ENCODE measurements at regions not wholly inside any gene's neighbourhood (a gene's known extent, or its start where the extent isn't known, plus 50 kb on each side); places are given as distances from the start of the nearest gene placed in this dataset.
A peak's percentile ranks its signal among the peaks of the same experiment; 100 is the strongest.

DNA sequence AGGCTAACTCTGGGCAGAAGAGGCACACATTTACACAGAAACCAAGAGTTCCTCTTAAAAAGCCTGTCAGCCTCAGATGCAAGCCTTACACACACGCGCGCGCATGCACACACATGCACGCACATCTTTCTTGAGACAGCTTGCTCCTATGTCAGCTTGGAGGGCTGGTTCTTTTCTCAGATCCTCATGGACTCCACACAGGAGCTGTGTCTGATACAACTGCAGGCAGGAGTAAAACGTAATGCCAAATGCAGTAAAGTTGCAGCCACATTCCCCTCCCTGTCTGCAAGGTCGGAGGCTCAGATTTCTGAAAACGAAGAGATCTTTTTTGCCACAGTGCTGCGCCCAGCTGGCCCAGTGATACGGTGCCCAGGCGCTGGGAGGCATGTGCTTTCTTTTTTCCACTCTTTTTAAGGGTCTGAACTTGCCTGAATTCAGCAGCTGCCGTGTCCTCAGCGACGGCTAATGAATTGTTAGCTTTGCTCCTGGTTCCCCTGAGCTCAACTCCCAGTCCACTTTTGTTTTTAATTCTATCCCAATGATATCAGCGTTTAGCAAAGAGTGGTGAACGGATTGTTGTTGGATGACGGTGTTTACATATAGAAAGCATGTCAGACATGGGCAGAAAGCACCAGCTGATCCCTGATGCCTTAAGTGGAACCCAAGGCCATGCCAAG lies 72.9 kb upstream of the FOXN3 start:
- Histone ChIP-seq H3K36me3 (ENCODE audit: control insufficient read depth in 3 of 3, insufficient read depth in 2 of 3, low read depth in 1 of 3, low read length in 3 of 3) (peaks cover 0 to 7% (median 0%) of the 10 kb centered on the region in 3 donors), H3K9me3 (ENCODE audit: control insufficient read depth in 2 of 2, insufficient read depth in 1 of 2, low read depth in 1 of 2, low read length in 1 of 2) (no peaks in the 10 kb centered on the region), H3K4me3 (ENCODE audit: low read depth in 1 of 3, low read length in 3 of 3) (no peak overlapping the region), H3K27ac (ENCODE audit: low read depth in 1 of 3, low read length in 2 of 3) (no peak overlapping the region), H3K27me3 (ENCODE audit: control insufficient read depth in 3 of 3, insufficient read depth in 3 of 3, low read length in 3 of 3) (no peaks in the 10 kb centered on the region), H3K4me1 (ENCODE audit: control insufficient read depth in 3 of 3, insufficient read depth in 2 of 3, low read depth in 1 of 3, low read length in 2 of 3) (no peaks in the 10 kb centered on the region)
- no peak for FAIRE-seq
- no peak for DNase-seq
- 68 to 88% (median 81%) methylated on average over 17 of the region's 17 CpGs for WGBS, 3 donors

DNA sequence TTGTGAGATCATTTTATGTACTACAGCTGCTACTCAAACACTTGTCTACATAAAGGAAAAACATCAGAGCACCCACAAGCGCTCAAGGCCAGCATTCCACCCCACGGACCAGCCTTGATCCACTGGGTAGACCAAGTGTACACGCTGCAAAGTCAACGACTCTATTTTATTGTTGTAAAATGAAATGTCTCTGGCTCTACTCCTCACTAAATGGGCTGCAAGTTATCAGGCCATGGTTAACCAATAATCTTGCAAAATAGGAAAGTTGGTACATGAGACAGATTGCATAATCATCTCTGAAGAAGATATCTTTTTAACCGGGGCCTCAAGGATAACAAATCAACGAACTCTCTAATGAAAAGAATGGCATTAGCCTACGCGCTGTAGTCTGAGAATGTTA lies 69.9 kb upstream of the FOXN3 start:
- Histone ChIP-seq H3K27me3 (ENCODE audit: control insufficient read depth in 3 of 3, insufficient read depth in 3 of 3, low read length in 3 of 3) (no peaks in the 10 kb centered on the region), H3K4me3 (ENCODE audit: low read depth in 1 of 3, low read length in 3 of 3) (no peak overlapping the region), H3K27ac (ENCODE audit: low read depth in 1 of 3, low read length in 2 of 3) (no peak overlapping the region), H3K4me1 (ENCODE audit: control insufficient read depth in 3 of 3, insufficient read depth in 2 of 3, low read depth in 1 of 3, low read length in 2 of 3) (no peaks in the 10 kb centered on the region), H3K9me3 (ENCODE audit: control insufficient read depth in 2 of 2, insufficient read depth in 1 of 2, low read depth in 1 of 2, low read length in 1 of 2) (no peaks in the 10 kb centered on the region), H3K36me3 (ENCODE audit: control insufficient read depth in 3 of 3, insufficient read depth in 2 of 3, low read depth in 1 of 3, low read length in 3 of 3) (peaks cover 0 to 12% (median 0%) of the 10 kb centered on the region in 3 donors)
- no peak for FAIRE-seq
- DNase-seq: peak in 1 of 2 donors; percentile 34
- WGBS, 3 donors: 81 to 84% (median 81%) methylated on average over 8 of the region's 8 CpGs

DNA sequence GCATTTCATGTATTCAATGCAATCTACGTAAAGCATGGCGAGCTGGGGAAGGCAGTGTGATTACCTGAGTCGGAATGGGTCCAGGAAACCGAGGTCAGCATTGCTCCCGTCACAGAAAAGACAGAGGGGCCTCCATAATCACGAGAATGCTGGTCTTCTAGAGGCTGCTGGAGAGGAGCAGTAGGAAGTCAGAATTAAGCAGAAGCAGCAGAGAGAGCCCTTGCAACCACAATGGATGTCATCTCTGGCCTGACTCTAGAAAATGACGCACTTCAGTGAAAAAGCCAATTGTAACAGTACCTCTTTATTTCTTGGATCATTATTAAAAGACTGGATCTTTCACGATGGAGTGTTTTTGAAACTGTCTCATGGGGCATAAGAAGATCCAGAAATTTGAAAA lies 69.5 kb upstream of the FOXN3 start:
- H3K27ac ChIP-seq (ENCODE audit: low read depth in 1 of 3, low read length in 2 of 3): no peak overlapping the region
- DNase-seq (no peak), FAIRE-seq (no peak)
- no peaks in the 10 kb centered on the region for H3K4me1 ChIP-seq (ENCODE audit: control insufficient read depth in 3 of 3, insufficient read depth in 2 of 3, low read depth in 1 of 3, low read length in 2 of 3)
- no peaks in the 10 kb centered on the region for H3K27me3 ChIP-seq (ENCODE audit: control insufficient read depth in 3 of 3, insufficient read depth in 3 of 3, low read length in 3 of 3)
- 84 to 95% (median 93%) methylated on average over 8 of the region's 8 CpGs for WGBS, 3 donors
- H3K4me3 ChIP-seq (ENCODE audit: low read depth in 1 of 3, low read length in 3 of 3): no peak overlapping the region
- H3K9me3 ChIP-seq (ENCODE audit: control insufficient read depth in 2 of 2, insufficient read depth in 1 of 2, low read depth in 1 of 2, low read length in 1 of 2): no peaks in the 10 kb centered on the region
- peaks cover 0 to 12% (median 0%) of the 10 kb centered on the region in 3 donors for H3K36me3 ChIP-seq (ENCODE audit: control insufficient read depth in 3 of 3, insufficient read depth in 2 of 3, low read depth in 1 of 3, low read length in 3 of 3)

GRCh38 chr14:89485264-89485663 lies 68.2 kb upstream of the FOXN3 start:
- H3K27ac ChIP-seq (ENCODE audit: low read depth in 1 of 3, low read length in 2 of 3): peak overlapping the region in 1 of 3 donors; percentile 34
- H3K27me3 ChIP-seq (ENCODE audit: control insufficient read depth in 3 of 3, insufficient read depth in 3 of 3, low read length in 3 of 3): no peaks in the 10 kb centered on the region
- DNase-seq (no peak), FAIRE-seq (no peak)
- H3K36me3 ChIP-seq (ENCODE audit: control insufficient read depth in 3 of 3, insufficient read depth in 2 of 3, low read depth in 1 of 3, low read length in 3 of 3): peaks cover 0 to 12% (median 0%) of the 10 kb centered on the region in 3 donors
- no peaks in the 10 kb centered on the region for H3K4me1 ChIP-seq (ENCODE audit: control insufficient read depth in 3 of 3, insufficient read depth in 2 of 3, low read depth in 1 of 3, low read length in 2 of 3)
- H3K9me3 ChIP-seq (ENCODE audit: control insufficient read depth in 2 of 2, insufficient read depth in 1 of 2, low read depth in 1 of 2, low read length in 1 of 2): no peaks in the 10 kb centered on the region
- 82 to 91% (median 90%) methylated on average over 2 of the region's 2 CpGs for WGBS, 3 donors
- no peak overlapping the region for H3K4me3 ChIP-seq (ENCODE audit: low read depth in 1 of 3, low read length in 3 of 3)

- H3K4me3 ChIP-seq (ENCODE audit: low read depth in 1 of 3, low read length in 3 of 3): no peak overlapping the region
- WGBS, 3 donors: 94 to 97% (median 95%) methylated on average over 9 of the region's 9 CpGs
- H3K36me3 ChIP-seq (ENCODE audit: control insufficient read depth in 3 of 3, insufficient read depth in 2 of 3, low read depth in 1 of 3, low read length in 3 of 3): peaks cover 0 to 12% (median 0%) of the 10 kb centered on the region in 3 donors
- H3K27ac ChIP-seq (ENCODE audit: low read depth in 1 of 3, low read length in 2 of 3): no peak overlapping the region
- FAIRE-seq (no peak), DNase-seq (no peak)
- H3K9me3 ChIP-seq (ENCODE audit: control insufficient read depth in 2 of 2, insufficient read depth in 1 of 2, low read depth in 1 of 2, low read length in 1 of 2): no peaks in the 10 kb centered on the region
- no peaks in the 10 kb centered on the region for H3K4me1 ChIP-seq (ENCODE audit: control insufficient read depth in 3 of 3, insufficient read depth in 2 of 3, low read depth in 1 of 3, low read length in 2 of 3)
- H3K27me3 ChIP-seq (ENCODE audit: control insufficient read depth in 3 of 3, insufficient read depth in 3 of 3, low read length in 3 of 3): no peaks in the 10 kb centered on the region
These were observed 67.2 kb upstream of the FOXN3 start for GRCh38 chr14:89484051-89484844.

DNA sequence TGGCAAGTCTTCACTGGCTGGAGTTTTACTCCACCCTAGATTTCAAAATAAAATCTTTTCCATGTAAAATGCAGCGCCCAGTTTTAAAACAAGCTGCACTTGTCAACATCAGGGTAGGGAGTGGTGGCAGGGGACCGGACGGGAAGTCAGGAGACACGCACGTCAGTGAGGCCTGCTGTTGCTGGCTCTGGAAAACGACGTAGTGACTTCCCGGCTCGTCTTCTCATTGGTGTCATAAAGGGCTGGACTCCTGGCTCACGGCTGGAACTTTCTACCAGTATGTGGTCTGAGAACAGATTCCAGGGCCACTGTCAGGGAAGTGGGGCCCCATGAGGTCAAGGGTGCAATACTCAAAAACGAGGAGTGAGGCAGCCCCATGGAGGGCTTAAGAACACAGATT lies 64.2 kb upstream of the FOXN3 start:
- peak overlapping the region in 1 of 3 donors; percentile 16 for H3K27ac ChIP-seq (ENCODE audit: low read depth in 1 of 3, low read length in 2 of 3)
- H3K4me3 ChIP-seq (ENCODE audit: low read depth in 1 of 3, low read length in 3 of 3): no peak overlapping the region
- no peaks in the 10 kb centered on the region for H3K9me3 ChIP-seq (ENCODE audit: control insufficient read depth in 2 of 2, insufficient read depth in 1 of 2, low read depth in 1 of 2, low read length in 1 of 2)
- peaks cover 0 to 12% (median 2%) of the 10 kb centered on the region in 3 donors for H3K36me3 ChIP-seq (ENCODE audit: control insufficient read depth in 3 of 3, insufficient read depth in 2 of 3, low read depth in 1 of 3, low read length in 3 of 3)
- WGBS, 3 donors: 72 to 86% (median 83%) methylated on average over 11 of the region's 11 CpGs
- peaks cover 0 to 3% (median 0%) of the 10 kb centered on the region in 3 donors for H3K4me1 ChIP-seq (ENCODE audit: control insufficient read depth in 3 of 3, insufficient read depth in 2 of 3, low read depth in 1 of 3, low read length in 2 of 3)
- no peak for FAIRE-seq
- peak in 1 of 2 donors; percentile 52 for DNase-seq
- H3K27me3 ChIP-seq (ENCODE audit: control insufficient read depth in 3 of 3, insufficient read depth in 3 of 3, low read length in 3 of 3): no peaks in the 10 kb centered on the region

GRCh38 chr14:89480278-89480677 lies 63.2 kb upstream of the FOXN3 start:
- Histone ChIP-seq H3K9me3 (ENCODE audit: control insufficient read depth in 2 of 2, insufficient read depth in 1 of 2, low read depth in 1 of 2, low read length in 1 of 2) (no peaks in the 10 kb centered on the region), H3K4me3 (ENCODE audit: low read depth in 1 of 3, low read length in 3 of 3) (no peak overlapping the region), H3K27me3 (ENCODE audit: control insufficient read depth in 3 of 3, insufficient read depth in 3 of 3, low read length in 3 of 3) (no peaks in the 10 kb centered on the region), H3K36me3 (ENCODE audit: control insufficient read depth in 3 of 3, insufficient read depth in 2 of 3, low read depth in 1 of 3, low read length in 3 of 3) (peaks cover 0 to 6% (median 2%) of the 10 kb centered on the region in 3 donors), H3K4me1 (ENCODE audit: control insufficient read depth in 3 of 3, insufficient read depth in 2 of 3, low read depth in 1 of 3, low read length in 2 of 3) (peaks cover 0 to 3% (median 0%) of the 10 kb centered on the region in 3 donors), H3K27ac (ENCODE audit: low read depth in 1 of 3, low read length in 2 of 3) (no peak overlapping the region)
- DNase-seq (no peak), FAIRE-seq (no peak)
- 96 to 99% (median 98%) methylated on average over 6 of the region's 6 CpGs for WGBS, 3 donors

- Histone ChIP-seq H3K4me3 (ENCODE audit: low read depth in 1 of 3, low read length in 3 of 3) (no peak overlapping the region), H3K36me3 (ENCODE audit: control insufficient read depth in 3 of 3, insufficient read depth in 2 of 3, low read depth in 1 of 3, low read length in 3 of 3) (peaks cover 0 to 5% (median 2%) of the 10 kb centered on the region in 3 donors), H3K4me1 (ENCODE audit: control insufficient read depth in 3 of 3, insufficient read depth in 2 of 3, low read depth in 1 of 3, low read length in 2 of 3) (peaks cover 0 to 3% (median 0%) of the 10 kb centered on the region in 3 donors), H3K9me3 (ENCODE audit: control insufficient read depth in 2 of 2, insufficient read depth in 1 of 2, low read depth in 1 of 2, low read length in 1 of 2) (no peaks in the 10 kb centered on the region), H3K27ac (ENCODE audit: low read depth in 1 of 3, low read length in 2 of 3) (no peak overlapping the region), H3K27me3 (ENCODE audit: control insufficient read depth in 3 of 3, insufficient read depth in 3 of 3, low read length in 3 of 3) (no peaks in the 10 kb centered on the region)
- FAIRE-seq (no peak), DNase-seq (no peak)
- whole genome bisulfite sequencing, 3 donors: 94 to 97% (median 95%) methylated on average over 6 of the region's 6 CpGs
These were observed 62.8 kb upstream of the FOXN3 start for GRCh38 chr14:89479802-89480201.
